HEK293T (cell line): ENCODE measurements at regions not wholly inside any gene's neighbourhood (a gene's known extent, or its start where the extent isn't known, plus 50 kb on each side); places are given as distances from the start of the nearest gene placed in this dataset.

Experiments
- ARNT ChIP-seq: fragments of 450-650 bp; IDR thresholded peaks from 2 replicates; pipeline ENCODE4 v1.6.1; 2017; ENCODE audit warnings: mild to moderate bottlenecking
- BHLHE40 ChIP-seq: fragments of 450-650 bp; IDR thresholded peaks from 2 replicates; pipeline ENCODE4 v1.6.1; 2016; ENCODE audit warnings: mild to moderate bottlenecking, moderate library complexity, borderline replicate concordance
- FOXA1 ChIP-seq: fragments of 450-650 bp; IDR thresholded peaks from 2 replicates; pipeline ENCODE4 v1.6.1; 2016; ENCODE audit warnings: mild to moderate bottlenecking
- FOXK2 ChIP-seq: fragments of 450-650 bp; IDR thresholded peaks from 2 replicates; pipeline ENCODE4 v1.6.1; 2016; ENCODE audit warnings: mild to moderate bottlenecking
- FOXM1 ChIP-seq: fragments of 450-650 bp; IDR thresholded peaks from 2 replicates; pipeline ENCODE4 v1.6.1; 2017; ENCODE audit warnings: mild to moderate bottlenecking, borderline replicate concordance
- LEF1 ChIP-seq: fragments of 450-650 bp; IDR thresholded peaks from 2 replicates; pipeline ENCODE4 v1.6.1; 2017; ENCODE audit warnings: mild to moderate bottlenecking, borderline replicate concordance
- NFRKB ChIP-seq: fragments of 450-650 bp; IDR thresholded peaks from 2 replicates; pipeline ENCODE4 v1.6.1; 2016; ENCODE audit warnings: mild to moderate bottlenecking, moderate library complexity
- SUZ12 ChIP-seq: fragments of 450-650 bp; IDR thresholded peaks from 2 replicates; pipeline ENCODE4 v1.6.1; 2016; ENCODE audit warnings: mild to moderate bottlenecking

DNA sequence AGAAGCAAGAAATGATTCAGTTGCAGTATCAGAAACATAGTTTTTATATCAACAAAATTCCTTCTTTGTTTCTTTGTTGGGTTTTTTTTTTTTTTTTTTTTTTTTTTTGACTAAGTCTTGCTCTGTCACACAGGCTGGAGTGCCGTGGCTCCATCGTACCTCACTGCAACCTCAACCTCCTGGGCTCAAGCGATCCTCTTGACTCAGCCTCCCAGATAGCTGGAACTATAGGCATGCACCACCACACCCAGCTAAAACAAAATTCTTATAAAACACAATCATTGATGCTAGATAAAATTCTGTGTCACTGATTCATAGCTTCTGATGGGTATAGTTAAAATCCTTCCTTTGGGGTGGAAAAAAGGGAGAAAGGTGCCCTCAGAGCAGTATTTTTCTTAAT is 110.3 kb upstream of the TNFAIP3 start:
- no peak for TF ChIP-seq FOXK2
- TF ChIP-seq NFRKB, result no peak
- no peak for TF ChIP-seq SUZ12
- TF ChIP-seq FOXM1, result no peak
- no peak for TF ChIP-seq FOXA1
- TF ChIP-seq BHLHE40, result no peak
- TF ChIP-seq ARNT, result no peak
- no peak for TF ChIP-seq LEF1
